HUES48 (cell line): ENCODE measurements at regions not wholly inside any gene's neighbourhood (a gene's known extent, or its start where the extent isn't known, plus 50 kb on each side); places are given as distances from the start of the nearest gene placed in this dataset.
"Not testable (repeated sequence)": the region's sequence is repeated elsewhere in the genome, so short reads cannot be mapped to it uniquely, and the experiment has no call there.

Experiments used
- H3K27ac ChIP-seq: one replicate; pipeline ENCODE4 v1.7.0; 2013; ENCODE audit warnings: low read depth, low read length, inconsistent platforms
- H3K27me3 ChIP-seq: 2 replicates; pipeline ENCODE4 v1.6.1; 2013; ENCODE audit warnings: mild to moderate bottlenecking, low read length; ENCODE audit not compliant: control insufficient read depth, insufficient read depth
- H3K36me3 ChIP-seq: 2 replicates; pipeline ENCODE4 v1.6.1; 2013; ENCODE audit warnings: low read length; ENCODE audit not compliant: control insufficient read depth, insufficient read depth
- H3K4me1 ChIP-seq: 2 replicates; pipeline ENCODE4 v1.6.1; 2013; ENCODE audit warnings: mild to moderate bottlenecking, low read length; ENCODE audit not compliant: control insufficient read depth, insufficient read depth
- H3K4me3 ChIP-seq: 2 replicates; pipeline ENCODE4 v1.5.1; 2013; ENCODE audit warnings: mild to moderate bottlenecking, low read depth, low read length
- H3K9ac ChIP-seq: 2 replicates; pipeline ENCODE4 v1.6.1; 2013; ENCODE audit warnings: mild to moderate bottlenecking, low read depth, low read length, moderate library complexity
- H3K9me3 ChIP-seq: 2 replicates; pipeline ENCODE4 v1.6.1; 2013; ENCODE audit warnings: low read length; ENCODE audit not compliant: control insufficient read depth, insufficient read depth

GRCh38 chr17:77629284-77629683 lies 329.2 kb upstream of the TNRC6C start:
- not testable (repeated sequence) for H3K9ac ChIP-seq, H3K4me1 ChIP-seq, H3K36me3 ChIP-seq, H3K9me3 ChIP-seq, H3K4me3 ChIP-seq, H3K27ac ChIP-seq, H3K27me3 ChIP-seq

- Histone ChIP-seq H3K4me3 (no peak overlapping the region), H3K27ac (no peak overlapping the region), H3K36me3 (no peaks in the 10 kb centered on the region), H3K27me3 (no peaks in the 10 kb centered on the region), H3K9ac (no peak overlapping the region), H3K9me3 (no peaks in the 10 kb centered on the region), H3K4me1 (no peaks in the 10 kb centered on the region)
These were observed 327.2 kb upstream of the TNRC6C start for GRCh38 chr17:77631307-77631706.

- no peak overlapping the region for H3K9ac ChIP-seq
- no peaks in the 10 kb centered on the region for H3K9me3 ChIP-seq
- H3K36me3 ChIP-seq, result no peaks in the 10 kb centered on the region
- no peaks in the 10 kb centered on the region; the same call in 1 of the 2 replicates for H3K4me1 ChIP-seq
- H3K27ac ChIP-seq, result no peak overlapping the region
- H3K4me3 ChIP-seq, result no peak overlapping the region
- H3K27me3 ChIP-seq, result no peaks in the 10 kb centered on the region
These were observed 325.9 kb upstream of the TNRC6C start for GRCh38 chr17:77632619-77633018.

- Histone ChIP-seq H3K27ac (no peak overlapping the region), H3K9ac (no peak overlapping the region)
These were observed 323.8 kb upstream of the TNRC6C start for GRCh38 chr17:77634710-77635109.

GRCh38 chr17:77635176-77635575 lies 323.3 kb upstream of the TNRC6C start:
- H3K4me1 ChIP-seq, result no peaks in the 10 kb centered on the region; the same call in 1 of the 2 replicates
- H3K27me3 ChIP-seq, result no peaks in the 10 kb centered on the region
- no peaks in the 10 kb centered on the region for H3K9me3 ChIP-seq
- no peak overlapping the region for H3K4me3 ChIP-seq
- no peak overlapping the region for H3K9ac ChIP-seq
- no peak overlapping the region for H3K27ac ChIP-seq
- no peaks in the 10 kb centered on the region for H3K36me3 ChIP-seq

More at GRCh38 chr17:77634710-77635109, 323.8 kb upstream of the TNRC6C start:
- Histone ChIP-seq H3K4me3 (no peak overlapping the region), H3K36me3 (no peaks in the 10 kb centered on the region), H3K9me3 (no peaks in the 10 kb centered on the region), H3K27me3 (no peaks in the 10 kb centered on the region), H3K4me1 (no peaks in the 10 kb centered on the region; the same call in 1 of the 2 replicates)

- not testable (repeated sequence) for H3K4me1 ChIP-seq
These were observed 322.7 kb upstream of the TNRC6C start for GRCh38 chr17:77635785-77636184.

GRCh38 chr17:77636835-77637817 lies 321.4 kb upstream of the TNRC6C start:
- Histone ChIP-seq H3K4me1 (no peaks in the 10 kb centered on the region; the same call in 1 of the 2 replicates), H3K9me3 (no peaks in the 10 kb centered on the region), H3K27me3 (no peaks in the 10 kb centered on the region), H3K36me3 (no peaks in the 10 kb centered on the region), H3K9ac (no peak overlapping the region), H3K4me3 (no peak overlapping the region), H3K27ac (no peak overlapping the region)

More at GRCh38 chr17:77635785-77636184, 322.7 kb upstream of the TNRC6C start:
- H3K9me3 ChIP-seq, H3K4me3 ChIP-seq, H3K27ac ChIP-seq, H3K9ac ChIP-seq, H3K36me3 ChIP-seq, H3K27me3 ChIP-seq: not testable (repeated sequence)

GRCh38 chr17:77637818-77638575 lies 320.5 kb upstream of the TNRC6C start:
- no peaks in the 10 kb centered on the region for H3K36me3 ChIP-seq
- H3K4me1 ChIP-seq, result no peaks in the 10 kb centered on the region; the same call in 1 of the 2 replicates
- no peak overlapping the region for H3K27ac ChIP-seq
- H3K9me3 ChIP-seq, result no peaks in the 10 kb centered on the region
- no peak overlapping the region for H3K4me3 ChIP-seq
- no peaks in the 10 kb centered on the region for H3K27me3 ChIP-seq
- no peak overlapping the region for H3K9ac ChIP-seq

GRCh38 chr17:77640252-77640651 lies 318.3 kb upstream of the TNRC6C start:
- Histone ChIP-seq H3K27me3 (no peaks in the 10 kb centered on the region), H3K4me3 (no peak overlapping the region), H3K4me1 (no peaks in the 10 kb centered on the region; the same call in 1 of the 2 replicates), H3K27ac (no peak overlapping the region), H3K36me3 (no peaks in the 10 kb centered on the region), H3K9me3 (no peaks in the 10 kb centered on the region), H3K9ac (no peak overlapping the region)

GRCh38 chr17:77640916-77641605 lies 317.4 kb upstream of the TNRC6C start:
- H3K27me3 ChIP-seq, result no peaks in the 10 kb centered on the region

More at GRCh38 chr17:77640916-77641605, 317.4 kb upstream of the TNRC6C start:
- no peaks in the 10 kb centered on the region; the same call in 1 of the 2 replicates for H3K4me1 ChIP-seq
- H3K9me3 ChIP-seq, result no peaks in the 10 kb centered on the region
- H3K36me3 ChIP-seq, result no peaks in the 10 kb centered on the region
- H3K9ac ChIP-seq, result no peak overlapping the region
- H3K27ac ChIP-seq, result no peak overlapping the region
- H3K4me3 ChIP-seq, result no peak overlapping the region
